ENCODE measurements at regions not wholly inside any gene's neighbourhood (a gene's known extent, or its start where the extent isn't known, plus 50 kb on each side); places are given as distances from the start of the nearest gene placed in this dataset.
A peak's percentile ranks its signal among the peaks of the same experiment; 100 is the strongest.

- DNase-seq, result peak; percentile 41
Measured at GRCh38 chr14:106875503-106875902, 1349.1 kb downstream of the TMEM121 start.

DNA sequence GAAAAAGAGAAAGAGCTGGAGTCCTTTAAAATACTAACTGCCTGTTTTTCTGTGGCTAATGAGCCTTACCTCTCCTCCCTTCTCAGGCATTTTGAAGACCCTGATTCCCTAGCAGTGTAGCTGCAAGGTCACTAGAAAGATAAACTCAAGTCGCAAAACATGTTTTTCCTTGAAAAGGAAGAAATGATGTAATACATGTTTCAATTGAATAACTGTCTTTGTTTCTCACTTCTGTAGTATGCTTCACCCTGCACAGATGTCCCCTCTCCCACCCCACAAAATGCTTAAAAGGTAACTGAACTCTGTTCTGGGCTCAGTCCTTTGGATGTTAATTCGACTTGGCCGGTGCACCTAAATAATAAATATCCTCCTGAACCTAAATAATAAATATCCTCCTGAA, 1350.3 kb downstream of the TMEM121 start:
- DNase-seq, result peak; percentile 56

DNA sequence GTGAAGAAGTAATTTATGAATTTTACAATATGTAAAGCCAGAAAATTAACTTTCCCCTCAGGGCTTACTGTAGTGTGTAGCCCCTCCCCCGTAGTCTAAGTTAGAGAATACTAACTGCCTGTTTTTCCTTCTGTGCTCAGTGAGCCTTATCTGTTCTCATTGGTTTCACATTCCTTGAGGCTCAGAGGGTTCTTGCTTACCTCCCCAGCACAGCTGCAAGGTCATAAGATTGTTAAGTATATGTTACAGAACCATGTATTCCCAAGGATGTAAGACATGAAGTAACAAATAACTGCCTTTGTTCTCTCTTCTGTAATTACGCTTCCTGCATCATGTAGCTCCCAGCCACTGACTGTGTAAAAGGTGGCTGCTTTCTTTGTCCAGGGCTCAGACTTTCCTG, 1351.1 kb downstream of the TMEM121 start:
- DNase-seq, result peak; percentile 72

DNA sequence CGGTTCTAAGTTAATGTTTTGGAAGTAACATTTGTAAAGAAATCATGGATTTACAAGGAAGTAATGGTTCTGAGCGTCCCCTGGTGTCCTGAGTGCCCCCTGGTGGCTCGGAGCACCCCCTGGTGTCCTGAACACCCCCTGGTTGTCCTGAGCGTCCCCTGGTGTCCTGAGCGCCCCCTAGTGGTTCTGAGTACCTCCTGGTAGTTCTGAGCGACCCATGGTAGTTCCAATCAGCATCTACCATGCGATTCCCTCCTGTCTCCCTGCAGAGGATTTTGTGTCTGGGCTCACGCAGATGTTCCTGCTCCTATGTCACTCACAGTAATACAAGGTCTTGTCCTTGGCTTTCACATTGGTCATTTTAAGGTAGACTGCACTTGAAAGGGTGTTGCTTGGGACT, 1352.9 kb downstream of the TMEM121 start:
- peak; percentile 88 for DNase-seq

DNA sequence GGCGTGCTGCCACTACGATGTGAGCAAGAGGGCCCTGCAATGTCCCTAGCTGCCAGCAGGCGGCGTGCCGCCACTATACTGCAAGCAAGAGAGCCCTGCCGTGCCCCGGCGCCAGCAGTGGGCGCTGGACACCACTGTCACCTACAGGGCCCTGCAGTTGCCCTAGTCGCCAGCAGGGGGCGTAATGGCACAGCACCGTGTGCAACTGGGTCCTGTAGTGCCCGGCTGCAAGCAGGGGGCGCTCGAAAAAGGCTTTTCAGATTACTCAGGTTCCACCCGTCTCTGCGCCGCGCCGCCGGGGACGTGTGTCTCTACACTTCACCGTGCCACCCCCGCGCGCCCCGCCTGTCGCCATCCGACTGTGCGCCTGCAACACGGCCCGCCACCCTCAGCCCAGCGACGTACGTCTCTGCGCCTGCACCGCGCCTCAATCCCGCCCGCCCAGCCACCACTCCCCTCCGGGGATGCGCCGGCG, 1356.9 kb downstream of the TMEM121 start:
- DNase-seq, result peak; percentile 13
